ENCODE measurements at regions not wholly inside any gene's neighbourhood (a gene's known extent, or its start where the extent isn't known, plus 50 kb on each side); places are given as distances from the start of the nearest gene placed in this dataset.
A peak's percentile ranks its signal among the peaks of the same experiment; 100 is the strongest.

- no peak for DNase-seq (ENCODE audit: low read depth, low spot score)
Observed at GRCh38 chr15:39205506-39206371, 375.1 kb upstream of the THBS1 start.

DNA sequence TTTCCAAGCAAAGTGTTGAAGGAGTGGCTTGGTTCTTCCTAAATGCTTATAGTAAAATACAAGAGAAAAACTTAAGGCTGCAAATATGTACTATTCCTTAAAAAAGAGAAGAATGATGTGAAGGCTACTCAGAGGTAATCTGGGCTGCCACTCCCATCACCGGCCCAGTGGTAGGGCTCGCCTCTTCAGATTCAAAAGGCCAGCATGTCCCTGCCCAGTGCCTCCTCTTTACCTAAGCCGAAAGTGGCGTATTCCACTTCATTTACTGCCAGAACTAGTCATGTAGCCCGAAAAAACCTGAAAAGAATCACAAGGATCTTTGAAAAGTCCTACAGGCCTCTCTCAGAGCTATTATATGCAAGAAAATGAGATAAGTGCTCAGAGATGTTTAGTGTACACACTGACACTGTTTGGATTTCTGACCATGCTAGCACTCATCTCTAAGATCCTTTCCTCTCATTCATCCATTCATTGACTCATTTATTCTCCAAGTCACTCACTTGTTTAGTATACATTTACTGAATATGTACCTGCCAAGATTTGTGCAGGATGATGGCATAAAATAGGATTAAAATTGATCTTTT, 373.3 kb upstream of the THBS1 start:
- no peak for DNase-seq (ENCODE audit: low read depth, low spot score)

DNA sequence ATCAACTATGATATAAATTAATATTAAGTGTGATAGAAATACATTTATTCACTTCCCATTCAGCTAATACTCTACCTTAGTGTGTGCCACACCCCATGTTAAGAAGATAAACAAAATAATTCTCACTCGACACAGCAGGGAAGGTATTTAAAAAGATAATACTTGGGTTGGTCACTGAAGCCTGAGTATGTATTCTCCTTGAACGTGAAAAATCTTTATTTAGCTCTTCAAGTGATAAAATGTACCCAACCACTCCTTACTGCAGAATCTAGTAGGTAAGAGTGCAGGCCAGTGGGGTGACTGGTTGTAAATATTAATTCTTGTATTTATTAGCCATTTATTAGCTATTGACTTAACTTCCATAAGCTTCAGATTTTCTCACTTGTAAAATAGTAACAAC, 372.7 kb upstream of the THBS1 start:
- no peak for DNase-seq (ENCODE audit: low read depth, low spot score)

- DNase-seq (ENCODE audit: low read depth, low spot score): no peak
Observed at GRCh38 chr15:39209548-39210211, 371.2 kb upstream of the THBS1 start.

DNA sequence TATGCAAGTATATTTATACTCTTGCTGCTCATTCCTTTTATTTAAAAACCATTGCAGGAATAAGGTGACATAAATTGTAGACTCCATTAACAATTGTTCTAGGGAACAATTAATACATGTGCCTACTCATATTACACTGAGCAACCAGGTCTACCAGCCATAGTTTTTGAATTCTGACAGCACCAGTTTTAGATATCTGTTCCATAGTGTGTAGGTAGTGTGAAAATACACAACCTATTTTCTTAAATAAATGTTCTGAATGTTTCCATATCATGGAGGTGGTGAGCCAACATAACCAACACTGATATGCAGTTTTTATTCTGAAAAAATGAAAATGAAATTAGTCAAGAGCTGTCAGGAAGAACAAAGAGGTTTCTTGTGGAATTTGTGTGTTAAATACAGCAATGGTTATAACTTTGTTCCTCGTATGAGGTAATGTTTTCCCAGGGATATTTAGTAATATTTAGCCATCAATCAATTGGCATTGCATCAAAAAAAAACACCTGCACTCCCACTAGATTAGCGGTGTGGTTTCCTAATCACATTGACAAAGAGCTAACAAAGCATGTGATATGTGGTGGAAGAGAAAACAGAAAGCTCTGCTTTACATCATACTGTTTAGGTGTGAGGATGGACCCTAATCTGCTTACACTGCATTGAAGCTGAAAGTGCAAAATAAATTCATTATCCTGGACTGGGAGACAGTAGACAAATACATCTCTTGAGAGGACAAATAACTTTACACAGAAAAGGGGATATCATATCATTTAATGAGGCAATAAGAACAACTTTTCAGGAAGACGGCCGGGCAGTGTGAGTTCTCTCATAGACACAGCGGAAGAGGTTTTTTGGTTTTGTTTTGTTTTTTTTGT, 369.5 kb upstream of the THBS1 start:
- DNase-seq (ENCODE audit: low read depth, low spot score): no peak

DNA sequence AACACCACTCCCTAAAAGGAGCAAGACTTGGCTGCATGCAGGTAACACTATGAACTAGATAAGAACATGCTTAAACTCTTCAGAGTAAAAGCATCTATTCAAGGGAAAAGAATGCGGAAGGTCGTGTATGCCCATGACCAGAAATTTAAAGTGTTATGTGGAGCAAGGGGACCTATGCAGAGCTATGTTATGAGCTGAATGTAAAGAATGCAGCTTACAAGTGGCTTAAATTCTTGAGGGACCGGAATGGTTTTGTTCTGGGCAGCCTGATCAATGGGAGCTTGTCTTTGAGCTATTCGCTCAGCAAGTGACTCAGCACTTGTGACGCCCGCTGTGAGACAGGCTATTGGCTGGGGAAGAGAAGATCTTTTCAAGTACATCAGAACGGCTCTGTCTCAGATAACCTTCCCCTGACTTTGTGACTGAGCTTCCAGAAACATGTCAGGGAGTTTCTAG, 367.5 kb upstream of the THBS1 start:
- DNase-seq (ENCODE audit: low read depth, low spot score): peak; percentile 100

DNA sequence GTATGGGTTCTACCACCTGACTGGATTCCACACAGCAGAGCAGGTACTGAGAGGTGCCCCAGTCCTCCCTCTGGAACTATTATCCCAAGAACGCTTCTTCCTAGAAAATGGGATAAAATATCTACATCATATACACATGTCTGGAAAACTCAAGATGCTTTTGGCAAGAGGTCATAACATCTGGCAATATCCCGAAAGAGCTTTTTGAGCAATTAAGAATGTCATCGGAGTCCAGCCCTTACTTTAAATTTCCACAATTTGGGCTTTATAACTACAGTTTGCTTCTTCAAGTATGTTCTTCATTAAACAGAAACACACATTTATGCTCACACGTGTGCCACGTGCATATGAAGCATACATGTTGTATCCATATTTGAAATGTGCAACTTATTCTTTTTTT, 365.9 kb upstream of the THBS1 start:
- DNase-seq (ENCODE audit: low read depth, low spot score): no peak

- no peak for DNase-seq (ENCODE audit: low read depth, low spot score)
Observed at GRCh38 chr15:39216816-39217215, 364.1 kb upstream of the THBS1 start.

- no peak for DNase-seq (ENCODE audit: low read depth, low spot score)
Observed at GRCh38 chr15:39219608-39220007, 361.3 kb upstream of the THBS1 start.

GRCh38 chr15:39226169-39226937, 354.5 kb upstream of the THBS1 start:
- DNase-seq (ENCODE audit: low read depth, low spot score): no peak

DNA sequence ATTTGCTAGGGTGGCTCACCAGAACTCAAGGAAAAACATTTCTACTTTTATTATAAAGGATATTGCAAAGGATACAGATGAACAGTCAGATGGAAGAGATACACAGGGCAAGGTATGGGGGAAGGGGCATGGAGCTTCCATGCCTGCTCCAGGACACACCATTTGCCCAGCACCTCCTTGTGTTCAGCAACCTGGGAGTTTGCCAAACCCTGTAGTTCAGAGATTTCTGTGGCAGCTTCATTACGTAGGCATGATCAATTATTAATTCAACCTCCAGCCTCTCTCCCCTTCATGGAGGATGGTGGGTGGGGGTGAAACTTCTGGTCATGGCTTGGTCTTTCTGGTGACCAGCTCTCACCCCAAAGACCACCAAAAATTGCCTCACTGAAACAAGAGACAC, 353.9 kb upstream of the THBS1 start:
- no peak for DNase-seq (ENCODE audit: low read depth, low spot score)

- DNase-seq (ENCODE audit: low read depth, low spot score): no peak
Observed at GRCh38 chr15:39228889-39229288, 352.0 kb upstream of the THBS1 start.

GRCh38 chr15:39230205-39230907, 350.5 kb upstream of the THBS1 start:
- no peak for DNase-seq (ENCODE audit: low read depth, low spot score)

DNA sequence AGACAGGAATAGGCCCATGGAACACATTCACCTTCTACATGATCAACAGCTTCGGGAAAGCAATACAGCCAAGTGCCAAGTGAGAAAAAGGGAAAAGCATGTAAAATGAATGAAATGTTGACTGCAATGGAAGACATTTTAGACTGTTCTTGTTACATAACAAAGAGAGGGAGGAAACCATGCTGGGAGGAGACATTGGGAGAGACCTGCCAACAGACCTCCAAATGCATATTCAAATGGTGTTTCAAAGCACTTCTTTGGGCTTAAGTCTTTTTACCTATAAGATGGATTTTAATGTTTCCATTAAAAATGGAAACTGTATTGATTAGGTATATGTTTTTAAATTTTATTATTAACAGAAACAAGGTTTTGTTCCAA, 350.0 kb upstream of the THBS1 start:
- DNase-seq (ENCODE audit: low read depth, low spot score): peak; percentile 17

- no peak for DNase-seq (ENCODE audit: low read depth, low spot score)
Observed at GRCh38 chr15:39232512-39232911, 348.4 kb upstream of the THBS1 start.

DNA sequence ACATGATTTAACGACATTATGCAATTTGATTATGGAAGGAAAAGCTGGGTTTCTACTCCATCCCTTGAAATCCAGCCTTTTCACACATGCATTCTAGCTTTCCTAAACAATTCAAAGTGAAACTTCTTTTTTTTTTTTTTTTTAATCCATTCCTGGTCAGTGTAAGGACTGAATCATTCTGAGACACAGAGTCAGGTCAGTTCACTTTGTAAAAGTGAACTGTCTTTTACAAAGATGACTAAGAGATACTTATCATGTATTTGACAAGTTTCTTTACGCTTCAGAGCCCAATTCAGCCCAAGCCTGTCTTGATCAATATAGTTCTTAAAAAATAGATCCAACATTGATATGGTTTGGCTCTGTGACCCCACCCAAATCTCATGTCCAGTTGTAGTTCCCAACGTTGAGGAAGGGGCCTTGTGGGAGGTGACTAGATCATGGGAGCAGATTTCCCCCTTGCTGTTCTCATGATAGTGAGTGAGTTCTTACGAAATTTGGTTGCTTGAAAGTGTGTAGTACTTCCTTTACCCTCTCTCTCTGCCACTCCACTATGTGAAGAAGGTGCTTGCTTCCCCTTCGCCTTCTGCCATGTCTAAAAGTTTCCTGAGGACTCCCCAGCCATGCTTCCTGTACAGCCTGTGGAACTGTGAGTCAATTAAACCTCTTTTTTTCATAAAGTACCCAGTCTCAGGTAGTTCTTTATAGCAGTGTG, 345.6 kb upstream of the THBS1 start:
- no peak for DNase-seq (ENCODE audit: low read depth, low spot score)

GRCh38 chr15:39236375-39236774, 344.5 kb upstream of the THBS1 start:
- no peak for DNase-seq (ENCODE audit: low read depth, low spot score)

- no peak for DNase-seq (ENCODE audit: low read depth, low spot score)
Observed at GRCh38 chr15:39238443-39238842, 342.4 kb upstream of the THBS1 start.

DNA sequence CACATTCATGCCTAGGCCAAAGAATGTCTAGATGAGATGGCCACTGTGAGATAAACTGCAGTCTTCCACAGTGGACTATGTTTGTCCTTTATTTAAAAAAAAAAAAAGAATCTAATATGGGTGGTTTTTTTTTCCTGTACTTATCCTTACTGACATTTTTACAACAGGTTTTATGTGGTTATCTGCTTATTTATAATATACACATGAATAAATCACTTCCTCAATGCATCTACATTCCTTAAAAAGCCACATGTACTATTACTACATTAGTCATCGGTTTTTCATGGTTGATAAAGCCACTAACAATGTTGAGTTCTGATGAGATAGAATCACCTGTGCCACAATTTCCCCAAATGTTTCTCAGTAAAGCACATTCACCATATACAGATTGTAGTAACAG, 341.3 kb upstream of the THBS1 start:
- DNase-seq (ENCODE audit: low read depth, low spot score): no peak

- no peak for DNase-seq (ENCODE audit: low read depth, low spot score)
Observed at GRCh38 chr15:39242345-39242744, 338.5 kb upstream of the THBS1 start.

Measured in iPS DF 19.7 (cell line).